ENCODE measurements at regions not wholly inside any gene's neighbourhood (a gene's known extent, or its start where the extent isn't known, plus 50 kb on each side); places are given as distances from the start of the nearest gene placed in this dataset.

- TF ChIP-seq POLR2A (IDR thresholded peaks at IDR 0.05) = no peak
- no peak for TF ChIP-seq CTCF (IDR thresholded peaks at IDR 0.05 in 4 of 5, conservative IDR thresholded peaks at IDR 0.05 in 1 of 5)
These were observed 605.7 kb upstream of the DPP6 start for GRCh38 chr7:153446490-153446889.

Measured in gastrocnemius medialis (tissue), 4 donors.